ENCODE measurements at regions not wholly inside any gene's neighbourhood (a gene's known extent, or its start where the extent isn't known, plus 50 kb on each side); places are given as distances from the start of the nearest gene placed in this dataset.
A peak's percentile ranks its signal among the peaks of the same experiment; 100 is the strongest.

- POLR2A ChIA-PET, result no interaction called here
- no peak for DNase-seq (ENCODE audit: low spot score)
- H2AFZ ChIP-seq (ENCODE audit: low read length), result no peak overlapping the region
These were observed 79.5 kb upstream of the RNF217 start for GRCh38 chr6:124882579-124883393.

More at GRCh38 chr6:124882579-124883393, 79.5 kb upstream of the RNF217 start:
- ATAC-seq (no peak), FAIRE-seq (no peak)
- WGBS (ENCODE audit: low lambda C conversion rate), result under 1% methylated on average over 4 of the region's 4 CpGs
- intact Hi-C loops (cut with micrococcal nuclease; ENCODE audit: unreplicated experiment) (no loop called here), in situ Hi-C loops (cut with HindIII; ENCODE audit: extremely low pct_ligation_motif_present, low pct_unique_long_range_greater_than_20kb) (no loop called here)
- CTCF ChIA-PET (ENCODE audit: low intra/inter-chr PET ratio, low total read pairs), result no interaction called here
- Histone ChIP-seq H3K27ac (ENCODE audit: extremely low read length, insufficient read depth, low read length) (no peak overlapping the region), H3K9me3 (ENCODE audit: low read length) (no peaks in the 10 kb centered on the region), H3K79me2 (ENCODE audit: insufficient read depth, low read length) (no peaks in the 10 kb centered on the region), H3K27me3 (ENCODE audit: control insufficient read depth in 1 of 2, insufficient read depth in 2 of 2, low read length in 2 of 2) (peaks cover 0 to 8% of the 10 kb centered on the region in 2 experiments; a peak in 1 of 5 replicates), H3K4me3 (replicated peaks in 1 of 3; ENCODE audit: insufficient read depth in 1 of 3, low read depth in 2 of 3, low read length in 3 of 3) (no peak overlapping the region), H3K4me2 (ENCODE audit: low read depth, low read length) (no peak overlapping the region), H4K20me1 (ENCODE audit: insufficient read depth, low read length) (no peaks in the 10 kb centered on the region), H3K4me1 (ENCODE audit: insufficient read depth, low read length) (no peaks in the 10 kb centered on the region), H3K36me3 (replicated peaks in 1 of 2; ENCODE audit: control insufficient read depth in 1 of 2, insufficient read depth in 2 of 2, low read length in 2 of 2) (no peaks in the 10 kb centered on the region), H3K9ac (ENCODE audit: insufficient read depth, low read depth, low read length) (no peak overlapping the region)
- no peak for TF ChIP-seq IKZF4 (CRISPR knock-in tag; IDR thresholded peaks at IDR 0.05; ENCODE audit: borderline replicate concordance, low read depth, not compliant biosample characterization)
- TF ChIP-seq ZBTB49 (CRISPR knock-in tag; IDR thresholded peaks at IDR 0.05; ENCODE audit: borderline replicate concordance), result no peak
- TF ChIP-seq CEBPB (IDR thresholded peaks at IDR 0.05; ENCODE audit: borderline replicate concordance, low read depth, low read length), result peak; percentile 84
- BruUV-seq (replicated peaks), result no TSS peak

All from HepG2 (cell line).